SJCRH30 (cell line): ENCODE measurements at regions not wholly inside any gene's neighbourhood (a gene's known extent, or its start where the extent isn't known, plus 50 kb on each side); places are given as distances from the start of the nearest gene placed in this dataset.

Experiments
- DNase-seq, 2 experiments: peaks; one replicate each; pipeline ENCODE4 v3.0.0-alpha.2; 2015 to 2020
- H3K27ac ChIP-seq: fragments of 250-450 bp; sonication (Bioruptor Pico); 2 replicates; pipeline ENCODE4 v1.5.1; 2020; ENCODE audit warnings: mild to moderate bottlenecking, moderate library complexity
- H3K27me3 ChIP-seq: fragments of 250-450 bp; sonication (Bioruptor Pico); 2 replicates; pipeline ENCODE4 v1.5.1; 2020; ENCODE audit warnings: mild to moderate bottlenecking, moderate library complexity
- H3K36me3 ChIP-seq: fragments of 250-450 bp; sonication (Bioruptor Pico); 2 replicates; pipeline ENCODE4 v1.5.1; 2020; ENCODE audit warnings: mild to moderate bottlenecking, moderate library complexity
- H3K4me1 ChIP-seq: fragments of 250-450 bp; sonication (Bioruptor Pico); 2 replicates; pipeline ENCODE4 v1.5.1; 2020; ENCODE audit warnings: mild to moderate bottlenecking, moderate library complexity
- H3K4me3 ChIP-seq: fragments of 250-450 bp; sonication (Bioruptor Pico); 2 replicates; pipeline ENCODE4 v1.5.1; 2020; ENCODE audit warnings: mild to moderate bottlenecking, moderate library complexity
- H3K9me3 ChIP-seq: fragments of 250-450 bp; sonication (Bioruptor Pico); replicated peaks from 2 replicates; pipeline ENCODE4 v1.5.1; 2020; ENCODE audit warnings: mild to moderate bottlenecking, moderate library complexity

DNA sequence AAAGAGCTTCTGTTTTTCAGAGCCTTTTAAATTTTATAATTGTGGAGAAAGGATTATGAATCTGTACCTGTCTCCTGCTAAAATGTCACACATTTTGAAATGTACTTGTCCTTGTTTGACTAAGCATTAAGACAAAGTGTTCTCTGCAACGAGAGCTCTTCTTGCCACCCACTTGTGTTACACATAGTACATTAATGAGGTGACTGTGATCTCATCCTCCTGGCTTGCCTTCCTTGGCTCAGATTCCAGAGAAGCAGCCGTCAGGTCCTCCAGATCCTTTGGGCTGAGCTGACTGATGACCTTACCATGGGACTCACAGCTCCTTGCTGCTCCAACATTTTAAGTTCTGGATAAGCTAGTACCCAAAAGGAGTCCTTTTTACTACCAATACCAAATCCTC is 81.4 kb downstream of the BBS10 start:
- peak overlapping the region; percentile 83 for H3K27ac ChIP-seq
- no peaks in the 10 kb centered on the region for H3K27me3 ChIP-seq
- peaks cover 20% of the 10 kb centered on the region for H3K4me1 ChIP-seq
- H3K4me3 ChIP-seq = no peak overlapping the region
- no peaks in the 10 kb centered on the region for H3K36me3 ChIP-seq
- H3K9me3 ChIP-seq = peaks cover 2% of the 10 kb centered on the region; the same call in 1 of the 2 replicates
- DNase-seq = peak; percentile 66 to 67

- H3K4me1 ChIP-seq = peaks cover 20% of the 10 kb centered on the region
- H3K27me3 ChIP-seq = no peaks in the 10 kb centered on the region
- no peaks in the 10 kb centered on the region for H3K36me3 ChIP-seq
- H3K27ac ChIP-seq = peak overlapping the region; percentile 83
- H3K9me3 ChIP-seq = peaks cover 2% of the 10 kb centered on the region; the same call in 1 of the 2 replicates
- DNase-seq = peak in 1 of 2 experiments; percentile 37
- H3K4me3 ChIP-seq = no peak overlapping the region
Measured at GRCh38 chr12:76265424-76266180, 82.6 kb downstream of the BBS10 start.

DNA sequence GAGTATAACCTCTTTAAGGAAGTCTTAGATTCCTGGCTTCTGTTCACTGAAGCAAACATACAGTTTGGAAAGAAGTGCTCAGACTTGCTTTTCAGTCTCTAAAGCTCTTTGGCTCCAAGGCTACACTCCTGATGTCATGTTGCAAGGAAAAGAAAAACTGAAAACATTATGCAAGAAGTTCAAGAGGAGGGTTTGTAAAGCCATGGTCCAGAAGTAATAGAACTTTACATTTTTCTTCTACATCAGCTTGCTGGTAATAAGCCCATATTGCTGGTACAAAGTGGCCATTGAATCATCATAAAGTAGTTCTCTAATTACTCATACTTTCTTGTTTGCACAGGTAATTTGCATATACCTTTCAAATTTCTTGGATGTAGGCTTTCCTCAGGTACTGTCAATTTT is 83.6 kb downstream of the BBS10 start:
- no peak for DNase-seq
- H3K27ac ChIP-seq = no peak overlapping the region
- no peaks in the 10 kb centered on the region for H3K36me3 ChIP-seq
- peaks cover 2% of the 10 kb centered on the region; the same call in 1 of the 2 replicates for H3K9me3 ChIP-seq
- H3K27me3 ChIP-seq = no peaks in the 10 kb centered on the region; the same call in 1 of the 2 replicates
- H3K4me3 ChIP-seq = no peak overlapping the region
- H3K4me1 ChIP-seq = peaks cover 28% of the 10 kb centered on the region

- Histone ChIP-seq H3K4me1 (peaks cover 34% of the 10 kb centered on the region), H3K27me3 (no peaks in the 10 kb centered on the region; the same call in 1 of the 2 replicates), H3K27ac (no peak overlapping the region), H3K4me3 (no peak overlapping the region), H3K9me3 (peaks cover 2% of the 10 kb centered on the region; the same call in 1 of the 2 replicates), H3K36me3 (no peaks in the 10 kb centered on the region)
- no peak for DNase-seq
Measured at GRCh38 chr12:76263696-76264095, 84.5 kb downstream of the BBS10 start.

DNA sequence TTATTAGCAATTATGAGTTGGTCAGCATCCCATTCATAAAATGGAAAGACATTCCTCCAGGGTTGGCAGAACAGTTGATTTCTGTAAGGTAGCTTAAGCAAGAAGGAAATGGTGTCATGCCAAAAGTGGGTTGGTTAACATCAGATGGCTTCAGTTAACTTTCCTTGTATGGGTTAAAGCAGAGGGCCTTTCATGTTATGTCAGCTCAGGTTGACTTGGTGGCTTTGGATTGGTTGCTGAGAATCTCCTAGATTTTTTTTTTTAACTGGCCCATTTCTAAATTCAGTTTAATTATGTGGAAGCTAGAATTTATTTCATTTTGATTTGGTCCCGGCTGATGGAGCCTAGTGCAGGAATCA is 87.8 kb downstream of the BBS10 start:
- no peak overlapping the region; the same call in 1 of the 2 replicates for H3K27ac ChIP-seq

GRCh38 chr12:76259660-76260389 is 88.4 kb downstream of the BBS10 start:
- Histone ChIP-seq H3K36me3 (no peaks in the 10 kb centered on the region), H3K9me3 (peaks cover 2% of the 10 kb centered on the region; the same call in 1 of the 2 replicates), H3K4me1 (peaks cover 14% of the 10 kb centered on the region), H3K27me3 (no peaks in the 10 kb centered on the region; the same call in 1 of the 2 replicates), H3K4me3 (peak overlapping the region; percentile 11; the same call in 1 of the 2 replicates), H3K27ac (peak overlapping the region; percentile 5; the same call in 1 of the 2 replicates)
- DNase-seq = peak in 1 of 2 experiments; percentile 17

More for the DNA sequence above, 87.8 kb downstream of the BBS10 start:
- Histone ChIP-seq H3K27me3 (no peaks in the 10 kb centered on the region; the same call in 1 of the 2 replicates), H3K4me1 (peaks cover 14% of the 10 kb centered on the region), H3K4me3 (no peak overlapping the region), H3K36me3 (no peaks in the 10 kb centered on the region), H3K9me3 (peaks cover 2% of the 10 kb centered on the region; the same call in 1 of the 2 replicates)
- no peak for DNase-seq

DNA sequence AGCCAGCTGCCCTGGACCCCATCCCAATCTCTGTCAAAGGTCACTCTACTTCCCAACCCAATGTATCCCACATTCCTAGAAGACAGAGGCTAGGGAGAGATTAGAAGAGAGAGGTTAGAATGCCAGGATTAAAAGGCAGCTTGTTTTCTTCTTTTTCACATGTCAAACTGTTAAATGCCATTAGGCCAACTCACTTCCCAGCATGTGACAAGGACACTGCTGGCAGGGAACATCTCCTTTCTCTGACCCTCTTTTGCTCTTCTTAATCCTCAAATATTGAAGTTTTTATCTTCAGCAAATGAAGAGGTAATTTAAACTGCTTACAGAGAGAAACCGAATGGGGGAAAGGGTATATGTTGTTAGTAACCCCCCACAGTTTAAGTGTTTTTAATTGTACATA is 89.1 kb downstream of the BBS10 start:
- no peak for DNase-seq
- no peak overlapping the region for H3K27ac ChIP-seq
- H3K4me3 ChIP-seq = no peak overlapping the region
- H3K36me3 ChIP-seq = no peaks in the 10 kb centered on the region
- H3K4me1 ChIP-seq = peaks cover 14% of the 10 kb centered on the region
- peaks cover 2% of the 10 kb centered on the region; the same call in 1 of the 2 replicates for H3K9me3 ChIP-seq
- H3K27me3 ChIP-seq = no peaks in the 10 kb centered on the region; the same call in 1 of the 2 replicates

DNA sequence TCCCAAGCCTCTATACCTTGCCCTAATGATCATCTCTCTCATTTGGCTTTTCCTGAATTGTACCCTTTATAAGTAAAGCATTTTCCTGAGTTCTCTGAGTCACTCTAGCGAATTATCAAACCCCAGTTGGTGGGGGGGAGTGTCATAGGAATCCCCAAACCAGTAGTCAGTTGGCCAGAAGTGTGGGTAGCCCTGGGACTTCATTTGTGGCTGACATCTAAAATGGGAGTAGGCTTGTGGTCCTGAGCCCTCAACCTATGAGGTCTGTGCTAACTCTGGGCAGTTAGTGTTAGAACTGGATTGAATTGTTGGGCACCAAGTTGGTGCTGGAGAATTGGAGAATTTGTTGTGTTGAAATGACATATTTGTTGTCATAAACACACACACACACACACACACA is 91.3 kb downstream of the BBS10 start:
- no peak for DNase-seq
- Histone ChIP-seq H3K4me1 (peaks cover 14% of the 10 kb centered on the region), H3K27ac (no peak overlapping the region), H3K36me3 (no peaks in the 10 kb centered on the region), H3K4me3 (no peak overlapping the region), H3K9me3 (no peaks in the 10 kb centered on the region; the same call in 1 of the 2 replicates), H3K27me3 (no peaks in the 10 kb centered on the region; the same call in 1 of the 2 replicates)

DNA sequence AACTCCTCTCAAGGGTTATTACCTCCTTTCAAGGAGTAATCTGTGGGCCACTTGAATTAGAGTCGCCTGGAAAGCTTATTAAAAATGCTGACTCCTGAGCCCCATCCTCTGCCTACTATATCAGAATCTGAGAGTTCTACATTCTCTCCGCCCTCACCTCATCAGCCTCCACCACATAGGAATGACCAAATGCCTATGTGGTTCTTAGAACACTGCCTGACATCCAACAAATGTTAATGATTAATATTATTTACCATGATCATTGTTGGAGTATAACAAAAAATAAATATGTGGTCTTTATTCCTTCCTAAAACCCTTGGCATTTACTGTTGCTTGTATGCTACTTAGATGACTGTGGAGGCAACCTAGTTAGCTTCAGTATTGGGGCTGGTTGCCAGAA is 91.9 kb downstream of the BBS10 start:
- H3K27ac ChIP-seq = no peak overlapping the region
- DNase-seq = no peak
- H3K36me3 ChIP-seq = no peaks in the 10 kb centered on the region
- H3K4me1 ChIP-seq = peaks cover 14% of the 10 kb centered on the region
- no peaks in the 10 kb centered on the region; the same call in 1 of the 2 replicates for H3K27me3 ChIP-seq
- no peaks in the 10 kb centered on the region for H3K9me3 ChIP-seq
- H3K4me3 ChIP-seq = no peak overlapping the region

DNA sequence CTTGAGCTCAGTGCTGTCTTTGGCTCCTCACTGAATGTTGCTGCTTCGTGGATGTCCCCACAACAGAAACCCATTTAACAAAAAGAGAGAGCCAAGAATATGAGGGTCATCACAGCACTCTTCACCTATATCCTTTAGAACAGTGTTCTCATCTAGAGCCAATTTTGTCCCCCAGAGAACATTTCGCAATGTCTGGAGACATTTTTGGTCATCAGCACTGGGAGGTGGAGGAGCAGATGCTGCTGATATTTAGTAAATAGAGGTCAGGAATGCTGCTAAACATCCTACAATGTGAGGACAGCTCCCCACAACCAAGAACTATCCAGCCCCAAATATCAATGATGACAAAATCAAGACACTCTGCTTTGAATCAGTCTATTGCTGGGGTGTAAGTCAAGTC is 92.5 kb downstream of the BBS10 start:
- no peaks in the 10 kb centered on the region for H3K9me3 ChIP-seq
- DNase-seq = no peak

DNA sequence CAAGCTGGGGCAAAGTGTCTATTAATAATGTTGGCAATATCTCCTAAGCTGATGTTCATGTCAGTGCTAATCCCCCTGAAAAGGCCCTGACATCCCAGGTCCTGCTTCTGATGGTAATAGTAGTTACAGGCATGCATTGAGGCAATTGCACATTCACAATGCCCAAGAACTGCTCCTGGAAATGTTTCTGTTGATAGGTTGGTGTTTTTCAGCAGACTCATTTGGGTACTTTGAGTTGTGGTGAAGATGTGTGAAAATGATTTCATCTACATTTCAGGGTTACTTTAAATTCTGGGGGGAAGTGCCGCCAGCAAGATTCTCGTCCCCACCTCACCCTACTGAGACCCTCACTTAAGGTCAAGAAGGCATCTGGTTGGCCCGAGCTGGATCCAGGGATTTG is 92.9 kb downstream of the BBS10 start:
- no peaks in the 10 kb centered on the region for H3K36me3 ChIP-seq
- no peaks in the 10 kb centered on the region; the same call in 1 of the 2 replicates for H3K27me3 ChIP-seq
- H3K4me3 ChIP-seq = no peak overlapping the region
- DNase-seq = no peak
- H3K4me1 ChIP-seq = peaks cover 12% of the 10 kb centered on the region
- no peak overlapping the region for H3K27ac ChIP-seq
- H3K9me3 ChIP-seq = no peaks in the 10 kb centered on the region

More for the DNA sequence above, 92.5 kb downstream of the BBS10 start:
- Histone ChIP-seq H3K36me3 (no peaks in the 10 kb centered on the region), H3K27me3 (no peaks in the 10 kb centered on the region; the same call in 1 of the 2 replicates), H3K27ac (no peak overlapping the region), H3K4me1 (peaks cover 14% of the 10 kb centered on the region), H3K4me3 (no peak overlapping the region)

DNA sequence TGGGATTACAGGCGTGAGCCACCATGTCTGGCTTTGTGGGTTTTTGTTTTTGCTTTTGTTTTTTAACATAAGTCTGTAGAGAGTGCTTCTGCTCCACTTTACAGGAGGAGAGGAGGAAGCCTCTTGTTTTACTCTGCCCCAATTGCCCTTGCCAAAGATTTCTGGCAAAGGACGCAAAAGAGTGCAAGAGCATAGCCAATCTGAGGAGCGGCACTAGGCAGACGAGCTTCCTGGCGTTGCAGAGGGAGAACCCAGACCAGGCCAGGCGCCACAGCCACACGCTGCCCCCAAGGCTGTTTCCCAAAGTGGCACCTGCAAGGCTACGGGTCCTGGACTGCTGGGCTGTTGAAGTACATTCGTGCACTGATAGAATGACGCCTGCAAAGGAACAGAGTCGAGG is 96.2 kb downstream of the BBS10 start:
- Histone ChIP-seq H3K27me3 (no peaks in the 10 kb centered on the region; the same call in 1 of the 2 replicates), H3K27ac (no peak overlapping the region), H3K9me3 (no peaks in the 10 kb centered on the region), H3K4me3 (no peak overlapping the region), H3K36me3 (no peaks in the 10 kb centered on the region), H3K4me1 (peaks cover 5% of the 10 kb centered on the region)
- no peak for DNase-seq

DNA sequence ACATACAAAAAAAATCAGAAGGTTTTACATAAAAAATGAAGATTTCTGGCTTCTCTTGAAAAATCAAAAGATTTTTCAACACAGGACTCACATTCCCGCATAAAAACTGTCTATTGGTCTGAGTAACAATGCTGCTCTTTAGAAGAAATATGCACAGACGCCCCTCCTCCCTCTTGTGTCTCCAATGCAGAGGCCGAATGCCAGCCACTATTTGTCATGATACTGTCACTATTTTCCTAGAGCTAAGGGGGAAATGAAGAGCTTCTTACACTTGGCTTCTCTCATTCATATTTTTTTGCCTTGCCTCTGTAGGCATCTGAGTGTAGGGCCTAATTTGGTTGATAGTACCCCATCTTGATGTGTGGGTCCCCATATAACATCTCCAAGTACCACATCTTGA is 98.0 kb downstream of the BBS10 start:
- no peak for DNase-seq
- Histone ChIP-seq H3K4me3 (no peak overlapping the region), H3K36me3 (no peaks in the 10 kb centered on the region), H3K9me3 (no peaks in the 10 kb centered on the region), H3K27ac (no peak overlapping the region), H3K4me1 (peaks cover 22% of the 10 kb centered on the region), H3K27me3 (no peaks in the 10 kb centered on the region; the same call in 1 of the 2 replicates)

GRCh38 chr12:76249501-76249900 is 98.7 kb downstream of the BBS10 start:
- H3K9me3 ChIP-seq = no peaks in the 10 kb centered on the region
- peaks cover 22% of the 10 kb centered on the region for H3K4me1 ChIP-seq
- no peak for DNase-seq
- no peak overlapping the region for H3K27ac ChIP-seq
- no peaks in the 10 kb centered on the region; the same call in 1 of the 2 replicates for H3K27me3 ChIP-seq
- H3K36me3 ChIP-seq = no peaks in the 10 kb centered on the region
- H3K4me3 ChIP-seq = no peak overlapping the region

GRCh38 chr12:76247992-76248391 is 100.2 kb downstream of the BBS10 start:
- DNase-seq = no peak
- H3K9me3 ChIP-seq = no peaks in the 10 kb centered on the region
- no peaks in the 10 kb centered on the region; the same call in 1 of the 2 replicates for H3K27me3 ChIP-seq
- H3K4me1 ChIP-seq = peaks cover 22% of the 10 kb centered on the region
- no peak overlapping the region for H3K27ac ChIP-seq
- H3K4me3 ChIP-seq = no peak overlapping the region
- H3K36me3 ChIP-seq = no peaks in the 10 kb centered on the region
